Caco-2 (cell line): ENCODE measurements at regions not wholly inside any gene's neighbourhood (a gene's known extent, or its start where the extent isn't known, plus 50 kb on each side); places are given as distances from the start of the nearest gene placed in this dataset.

ENCODE experiments used
- BruUV-seq: library from RNA; stranded (reverse); fragments of 400-500 nt; replicated peaks from 2 replicates; lab custom pipeline; 2021; lab: Mats Ljungman, UMichigan
- CTCF ChIA-PET: fragments of 300-600 bp; sonication (Branson Sonifier 250); formaldehyde crosslinking; loops from one replicate; lab custom pipeline; 2022; ENCODE audit warnings: antibody characterized with exemption; lab: Charles Lee
- POLR2A ChIA-PET: fragments of 300-600 bp; sonication (Branson Sonifier 250); formaldehyde crosslinking; loops from one replicate; lab custom pipeline; 2022; ENCODE audit warnings: antibody characterized with exemption; lab: Charles Lee
- DNase-seq, 2 experiments: peaks; one replicate each; pipeline versions ENCODE4 v3.0.0 to v3.0.0-alpha.2; 2020 to 2022
- H3K27me3 ChIP-seq: replicated peaks from 2 replicates; pipeline ENCODE4 v1.6.0; 2011; ENCODE audit warnings: low read length; ENCODE audit not compliant: control insufficient read depth, insufficient read depth
- H3K36me3 ChIP-seq: 2 replicates; pipeline ENCODE4 v1.5.1; 2011; ENCODE audit warnings: low read length; ENCODE audit not compliant: control insufficient read depth, insufficient read depth
- H3K4me1 ChIP-seq: fragments of 250-450 bp; sonication (Bioruptor Pico); 2 replicates; pipeline ENCODE4 v1.5.1; 2020; ENCODE audit warnings: mild to moderate bottlenecking
- H3K4me3 ChIP-seq: 2 replicates; pipeline ENCODE4 v1.5.1; 2011; ENCODE audit warnings: low read depth, mild to moderate bottlenecking, control low read depth, low read length
- H3K9me3 ChIP-seq: fragments of 250-450 bp; sonication (Bioruptor Pico); 2 replicates; pipeline ENCODE4 v1.5.1; 2020; ENCODE audit warnings: mild to moderate bottlenecking, moderate library complexity
- H3K27ac Mint-ChIP-seq: one replicate; pipeline ENCODE4 v1.8.0; 2022; ENCODE audit warnings: mixed read lengths; ENCODE audit not compliant: unreplicated experiment
- H3K27me3 Mint-ChIP-seq: one replicate; pipeline ENCODE4 v1.8.0; 2022; ENCODE audit warnings: mixed read lengths; ENCODE audit not compliant: insufficient read depth, unreplicated experiment
- H3K36me3 Mint-ChIP-seq: one replicate; pipeline ENCODE4 v1.8.0; 2022; ENCODE audit warnings: mild to moderate bottlenecking, mixed read lengths; ENCODE audit not compliant: insufficient read depth, unreplicated experiment
- H3K4me1 Mint-ChIP-seq: one replicate; pipeline ENCODE4 v1.8.0; 2022; ENCODE audit warnings: low read depth, mixed read lengths; ENCODE audit not compliant: unreplicated experiment
- H3K4me3 Mint-ChIP-seq: one replicate; pipeline ENCODE4 v1.8.0; 2022; ENCODE audit warnings: mild to moderate bottlenecking, moderate library complexity, mixed read lengths; ENCODE audit not compliant: unreplicated experiment
- H3K9me3 Mint-ChIP-seq: one replicate; pipeline ENCODE4 v1.8.0; 2022; ENCODE audit warnings: mixed read lengths; ENCODE audit not compliant: unreplicated experiment
- CTCF ChIP-seq, 2 experiments: fragments of 200-600 bp in 1 of 2; IDR thresholded peaks; 1 replicate in 1 of 2; 2 replicates in 1 of 2; pipeline versions ENCODE4 v1.5.1 to v1.8.0; 2011 to 2022; ENCODE audit warnings: antibody characterized with exemption in 1 of 2, control low read depth in 1 of 2, inconsistent platforms in 1 of 2, low read depth in 1 of 2, low read length in 1 of 2, mild to moderate bottlenecking in 1 of 2, moderate library complexity in 1 of 2; ENCODE audit not compliant: insufficient read depth in 1 of 2, severe bottlenecking in 1 of 2, unreplicated experiment in 1 of 2
- intact Hi-C: fragments of 100-400 bp; cut with micrococcal nuclease; formaldehyde crosslinking; loops from one replicate; pipeline ENCODE4 v1.10.0; 2022; ENCODE audit not compliant: unreplicated experiment

- BruUV-seq, result no TSS peak
- Mint-ChIP-seq H3K9me3 (no peaks in the 10 kb centered on the region), H3K27me3 (peaks cover 10% of the 10 kb centered on the region), H3K36me3 (no peaks in the 10 kb centered on the region), H3K4me3 (no peak overlapping the region), H3K4me1 (no peaks in the 10 kb centered on the region), H3K27ac (no peak overlapping the region)
- no peaks in the 10 kb centered on the region for H3K27me3 ChIP-seq
- ChIA-PET POLR2A (no interaction called here), CTCF (interaction anchor here (1.8 kb wide), 1 partner anchor 61 kb away, joined by 5 read pairs; no protein-coding TSS in a partner anchor)
- H3K4me3 ChIP-seq, result no peak overlapping the region
- DNase-seq, result no peak
- peak in 1 of 2 experiments; percentile 28 for TF ChIP-seq CTCF (IDR thresholded peaks at IDR 0.05; ENCODE audit: insufficient read depth in 1 of 2, low read depth in 1 of 2, low read length in 1 of 2, severe bottlenecking in 1 of 2, unreplicated experiment in 1 of 2)
- no peaks in the 10 kb centered on the region for H3K36me3 ChIP-seq
- intact Hi-C loops, result no loop called here
- no peaks in the 10 kb centered on the region for H3K9me3 ChIP-seq
- no peaks in the 10 kb centered on the region for H3K4me1 ChIP-seq
Measured at GRCh38 chr12:115857160-115857920, 420.2 kb downstream of the MED13L start.

GRCh38 chr12:115852054-115852453 is 425.4 kb downstream of the MED13L start:
- Histone ChIP-seq H3K4me3 (no peak overlapping the region), H3K36me3 (no peaks in the 10 kb centered on the region), H3K4me1 (no peaks in the 10 kb centered on the region), H3K27me3 (no peaks in the 10 kb centered on the region), H3K9me3 (peaks cover 5% of the 10 kb centered on the region; the same call in 1 of the 2 replicates)
- no TSS peak for BruUV-seq
- Mint-ChIP-seq H3K4me3 (no peak overlapping the region), H3K4me1 (no peaks in the 10 kb centered on the region), H3K27ac (no peak overlapping the region), H3K27me3 (peaks cover 2% of the 10 kb centered on the region), H3K36me3 (peaks cover 6% of the 10 kb centered on the region), H3K9me3 (no peaks in the 10 kb centered on the region)
- ChIA-PET CTCF (no interaction called here), POLR2A (no interaction called here)
- TF ChIP-seq CTCF (IDR thresholded peaks at IDR 0.05; ENCODE audit: insufficient read depth in 1 of 2, low read depth in 1 of 2, low read length in 1 of 2, severe bottlenecking in 1 of 2, unreplicated experiment in 1 of 2), result no peak
- intact Hi-C loops, result no loop called here
- no peak for DNase-seq

GRCh38 chr12:115850957-115851356 is 426.5 kb downstream of the MED13L start:
- H3K9me3 ChIP-seq, result peaks cover 5% of the 10 kb centered on the region; the same call in 1 of the 2 replicates
- CTCF ChIA-PET, result no interaction called here
- H3K9me3 Mint-ChIP-seq, result no peaks in the 10 kb centered on the region
- no peak for TF ChIP-seq CTCF (IDR thresholded peaks at IDR 0.05; ENCODE audit: insufficient read depth in 1 of 2, low read depth in 1 of 2, low read length in 1 of 2, severe bottlenecking in 1 of 2, unreplicated experiment in 1 of 2)
- POLR2A ChIA-PET, result no interaction called here
- no peak for DNase-seq
- peaks cover 6% of the 10 kb centered on the region for H3K4me1 Mint-ChIP-seq
- H3K36me3 Mint-ChIP-seq, result peaks cover 6% of the 10 kb centered on the region
- H3K27ac Mint-ChIP-seq, result no peak overlapping the region
- no peaks in the 10 kb centered on the region for H3K4me1 ChIP-seq
- intact Hi-C loops, result no loop called here
- H3K27me3 Mint-ChIP-seq, result peaks cover 2% of the 10 kb centered on the region
- no peak overlapping the region for H3K4me3 ChIP-seq
- no peaks in the 10 kb centered on the region for H3K27me3 ChIP-seq
- H3K36me3 ChIP-seq, result no peaks in the 10 kb centered on the region
- H3K4me3 Mint-ChIP-seq, result no peak overlapping the region
- no TSS peak for BruUV-seq
